ENCODE measurements at regions not wholly inside any gene's neighbourhood (a gene's known extent, or its start where the extent isn't known, plus 50 kb on each side); places are given as distances from the start of the nearest gene placed in this dataset.

- no peak for TF ChIP-seq CTCF (IDR thresholded peaks at IDR 0.05; ENCODE audit: insufficient read depth, low read depth, low read length)
- no peak for TF ChIP-seq EZH2 (IDR thresholded peaks at IDR 0.05; ENCODE audit: insufficient read depth, low read length)
These were observed 176.1 kb upstream of the CDH5 start for GRCh38 chr16:66190411-66190810.
